Transverse colon (tissue), 4 donors: ENCODE measurements at regions not wholly inside any gene's neighbourhood (a gene's known extent, or its start where the extent isn't known, plus 50 kb on each side); places are given as distances from the start of the nearest gene placed in this dataset.
"Not testable (repeated sequence)": the region's sequence is repeated elsewhere in the genome, so short reads cannot be mapped to it uniquely, and the experiment has no call there.

Experiments
- CTCF ChIP-seq, 5 experiments: fragments of 200-600 bp in 3 of 5; fragments of 450-650 bp in 2 of 5; sonication (generic) in 3 of 5; IDR thresholded peaks; 1 replicate in 2 of 5; 2 replicates in 3 of 5; pipeline ENCODE4 v1.5.1; 2016 to 2017; ENCODE audit warnings: antibody characterized with exemption in 5 of 5, inconsistent platforms in 3 of 5, mild to moderate bottlenecking in 2 of 5, moderate library complexity in 1 of 5
- EP300 ChIP-seq: sonication (generic); formaldehyde crosslinking; IDR thresholded peaks from one replicate; pipeline ENCODE4 v1.6.1; 2017; ENCODE audit warnings: antibody characterized with exemption, low read depth
- POLR2A ChIP-seq: fragments of 450-650 bp; IDR thresholded peaks from one replicate; pipeline ENCODE4 v1.6.1; 2016; ENCODE audit warnings: antibody characterized with exemption, mild to moderate bottlenecking, moderate library complexity
- POLR2AphosphoS5 ChIP-seq, 3 donors: sonication (generic); formaldehyde crosslinking; IDR thresholded peaks; one replicate each; pipeline ENCODE4 v1.6.1; 2016; ENCODE audit warnings: antibody characterized with exemption in 3 of 3

GRCh38 chr13:85980447-85980846 lies 181.2 kb upstream of the SLITRK6 start:
- TF ChIP-seq POLR2A; CTCF (IDR thresholded peaks at IDR 0.05); POLR2AphosphoS5 (IDR thresholded peaks at IDR 0.05); EP300: not testable (repeated sequence)
